ENCODE measurements at regions not wholly inside any gene's neighbourhood (a gene's known extent, or its start where the extent isn't known, plus 50 kb on each side); places are given as distances from the start of the nearest gene placed in this dataset.

DNA sequence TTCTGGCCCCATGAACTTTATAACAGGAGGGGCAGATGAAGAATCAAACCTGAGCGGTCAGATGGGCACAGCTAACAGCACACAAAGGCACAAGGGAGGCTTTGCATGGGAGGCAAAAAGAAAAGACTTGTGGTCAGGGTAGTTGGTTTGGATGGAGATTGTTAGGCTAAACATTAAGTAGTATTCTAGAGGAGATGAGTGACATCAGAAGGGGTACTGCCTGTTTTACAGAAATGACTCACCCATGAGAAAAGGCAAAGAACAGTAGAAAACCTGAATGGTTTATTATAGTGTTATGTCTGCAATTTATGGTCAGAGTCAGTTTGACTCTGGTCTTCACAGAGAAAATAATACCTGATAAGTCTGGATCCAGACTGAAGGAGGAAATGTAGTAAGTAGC lies 129.8 kb upstream of the KIRREL3 start:
- no peak for DNase-seq (ENCODE audit: low spot score)

DNA sequence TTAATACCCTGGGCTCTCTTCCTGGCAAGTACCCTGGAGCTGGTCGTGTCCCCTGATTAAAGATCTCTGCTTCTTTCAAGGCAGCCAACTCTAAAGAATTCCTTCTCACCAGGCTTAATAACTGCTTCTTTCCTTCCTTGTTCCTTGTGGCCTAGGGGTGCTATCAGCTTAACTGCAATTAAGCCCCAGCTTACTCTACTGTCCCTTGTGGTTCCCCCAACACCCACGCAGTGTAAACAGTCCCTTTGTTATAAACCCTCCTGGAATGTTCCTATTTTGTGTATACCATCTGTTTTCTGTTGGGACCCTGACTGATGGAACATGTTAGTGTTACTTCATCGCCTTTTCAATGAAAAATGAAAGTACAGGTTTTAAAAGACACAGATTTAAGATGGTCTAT lies 126.4 kb upstream of the KIRREL3 start:
- no peak for DNase-seq (ENCODE audit: low spot score)

- DNase-seq (ENCODE audit: low spot score): no peak
These were observed 118.8 kb upstream of the KIRREL3 start for GRCh38 chr11:127119356-127119755.

DNA sequence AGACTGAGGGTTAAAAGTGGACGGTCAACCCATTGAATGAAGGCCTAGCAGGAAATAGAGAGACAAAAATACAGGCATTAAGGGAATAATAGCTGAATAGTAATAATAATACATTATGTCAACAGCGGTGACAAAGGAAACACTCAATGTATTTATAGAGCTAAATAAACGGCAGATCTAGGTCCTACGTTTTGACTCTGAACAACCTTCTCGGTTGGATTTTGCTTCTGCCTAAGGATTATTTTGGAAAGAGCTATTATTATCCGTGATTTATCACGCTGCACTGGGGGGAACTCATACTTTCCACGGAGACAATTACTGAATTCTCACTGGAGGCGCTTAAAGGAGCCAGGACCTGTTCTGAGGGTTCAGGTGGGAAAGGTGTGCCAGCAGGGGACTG lies 118.2 kb upstream of the KIRREL3 start:
- DNase-seq (ENCODE audit: low spot score): no peak

DNA sequence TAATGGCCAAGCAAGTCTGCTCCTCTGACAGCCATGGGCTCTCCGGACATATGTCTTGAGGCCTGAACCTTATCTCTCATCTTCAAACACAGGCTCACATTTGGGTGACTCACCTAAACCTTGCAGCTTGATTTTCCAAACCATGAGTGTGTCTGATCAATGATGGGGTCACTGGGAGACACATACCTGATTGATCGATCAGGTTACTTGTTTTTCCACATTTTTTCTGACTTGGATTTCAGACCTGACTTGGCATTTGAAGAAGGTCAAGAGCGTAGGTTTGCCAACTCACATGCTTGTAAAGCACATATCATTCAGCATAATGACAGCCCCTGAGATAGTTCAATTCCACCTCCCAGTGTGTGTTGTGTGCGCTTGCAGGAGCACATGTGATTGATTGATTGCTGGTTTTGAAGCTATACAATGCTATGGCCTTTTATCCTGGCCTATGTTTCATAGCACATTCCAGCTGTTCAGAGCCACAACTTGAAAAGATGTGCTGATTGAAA lies 116.7 kb upstream of the KIRREL3 start:
- DNase-seq (ENCODE audit: low spot score): no peak

DNA sequence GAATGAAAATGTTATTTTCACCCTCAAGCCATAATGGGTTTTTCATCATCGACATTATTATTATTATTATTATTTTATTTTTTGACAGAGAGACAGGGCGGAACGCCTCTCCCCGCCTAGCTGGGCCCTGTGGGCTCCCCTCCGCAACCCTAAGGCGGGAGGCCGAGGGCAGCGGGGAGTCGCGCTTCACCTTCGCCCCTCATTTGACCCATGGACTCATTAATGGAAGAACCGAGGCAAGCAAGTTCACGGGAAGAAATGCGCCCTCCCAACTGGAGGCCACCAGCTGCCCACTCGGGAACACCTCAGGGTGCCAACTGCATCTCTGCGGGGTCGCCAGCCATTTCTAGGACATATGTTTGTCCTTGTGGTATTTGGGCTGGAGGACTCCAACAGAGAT lies 115.3 kb upstream of the KIRREL3 start:
- DNase-seq (ENCODE audit: low spot score): no peak

- no peak for DNase-seq (ENCODE audit: low spot score)
These were observed 113.5 kb upstream of the KIRREL3 start for GRCh38 chr11:127114035-127114434.

DNA sequence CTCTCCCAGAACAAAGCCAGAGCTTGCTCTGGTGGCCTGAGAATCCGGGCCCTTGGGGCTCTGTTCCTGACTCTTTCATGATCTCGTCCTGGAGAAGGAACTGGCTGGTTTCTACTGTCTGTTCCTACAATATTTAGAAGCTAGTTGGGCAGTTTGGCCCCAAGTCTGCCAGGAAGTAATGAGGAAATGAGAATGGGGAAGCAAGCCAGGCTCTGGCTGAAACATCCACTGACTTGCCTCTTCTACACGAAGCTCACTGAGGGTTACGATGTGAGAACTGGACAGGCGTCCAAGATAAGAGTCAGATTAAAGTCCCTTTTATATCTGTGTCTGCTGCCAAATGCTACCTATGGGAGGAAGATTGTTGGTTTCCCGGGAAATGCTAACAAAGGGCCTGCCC lies 110.0 kb upstream of the KIRREL3 start:
- DNase-seq (ENCODE audit: low spot score): no peak

GRCh38 chr11:127109796-127110480 lies 109.4 kb upstream of the KIRREL3 start:
- no peak for DNase-seq (ENCODE audit: low spot score)

DNA sequence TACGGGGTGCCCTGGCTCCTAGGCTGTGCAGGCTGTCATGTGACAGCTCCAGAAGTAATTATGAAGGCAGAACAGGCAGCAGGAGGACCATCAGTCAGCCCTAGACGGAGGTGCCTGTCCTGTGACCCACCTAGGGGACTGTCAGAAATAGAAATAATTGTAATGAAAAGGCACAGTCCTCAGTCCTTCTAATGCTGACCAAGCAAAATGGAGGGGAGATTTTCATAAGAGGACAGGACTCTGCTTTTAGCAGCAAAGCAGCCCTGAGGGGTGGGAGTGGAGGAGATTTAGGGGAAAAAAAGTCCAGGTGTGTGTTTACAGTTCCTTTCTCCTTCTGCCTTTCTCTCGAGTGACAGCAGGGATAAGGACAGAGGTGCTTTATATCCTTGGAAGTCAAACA lies 108.3 kb upstream of the KIRREL3 start:
- no peak for DNase-seq (ENCODE audit: low spot score)

DNA sequence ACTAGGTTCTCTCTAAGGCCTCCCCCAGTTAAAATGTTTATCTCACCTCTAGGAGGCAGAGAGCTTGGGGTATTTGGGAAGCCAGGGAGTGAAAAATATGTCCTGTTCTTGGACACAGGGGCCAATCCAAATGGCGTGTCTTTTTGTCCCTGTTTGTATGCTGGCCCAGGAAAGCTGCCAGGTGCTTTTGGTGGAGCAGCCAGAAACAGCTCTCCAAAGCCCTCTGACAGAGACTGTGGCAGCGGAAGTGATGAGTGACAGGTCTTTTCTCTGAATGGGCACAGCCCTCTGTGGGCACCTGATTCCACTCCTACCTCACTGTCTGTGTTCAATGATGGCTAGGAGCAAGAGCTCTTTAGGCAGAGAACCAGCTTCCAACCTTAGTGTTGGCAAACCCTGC lies 106.4 kb upstream of the KIRREL3 start:
- DNase-seq (ENCODE audit: low spot score): no peak

DNA sequence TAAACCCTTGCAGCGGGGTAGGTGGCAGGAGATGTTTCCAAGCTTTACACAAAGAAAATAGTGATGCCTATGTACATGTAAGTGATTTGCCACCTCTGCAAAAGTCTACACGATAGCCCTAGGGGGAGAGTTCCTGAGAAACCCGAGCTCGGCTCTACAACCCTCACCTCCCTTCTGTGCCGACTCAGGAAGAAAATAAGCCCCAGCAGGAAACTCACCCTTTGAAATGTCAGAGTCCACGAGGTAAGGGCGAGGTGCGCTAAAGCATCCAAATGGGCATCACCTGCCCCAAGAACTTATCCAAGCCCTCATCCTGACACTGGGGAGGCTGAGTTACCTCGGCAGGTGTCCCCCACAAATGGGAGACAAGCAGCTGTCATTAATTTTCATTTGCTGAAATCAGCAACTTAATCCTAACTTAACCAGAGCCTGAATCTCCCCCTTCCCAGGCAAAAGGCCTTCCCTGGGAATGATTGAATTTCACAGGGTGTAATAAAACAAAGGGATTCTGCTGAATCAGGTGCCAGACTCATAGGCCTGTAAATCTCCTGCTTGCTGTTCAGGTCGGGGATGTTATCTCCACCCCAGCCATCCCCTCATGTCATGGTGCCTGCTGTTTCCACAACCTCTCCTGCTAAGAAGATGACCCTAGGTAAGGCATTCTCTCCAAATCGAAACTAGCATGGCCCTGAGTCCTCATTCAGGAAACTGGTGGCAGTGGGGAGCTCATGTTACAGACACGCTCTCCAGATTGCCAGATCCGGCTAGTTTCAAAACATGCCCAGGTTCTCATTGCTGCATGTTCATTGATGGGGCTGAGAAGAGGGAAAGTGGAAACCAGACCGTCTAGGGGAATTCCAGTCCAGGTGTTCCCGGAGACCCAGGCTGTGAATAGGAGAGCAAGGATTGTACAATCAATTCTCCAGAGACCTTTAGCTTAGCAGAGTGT lies 105.3 kb upstream of the KIRREL3 start:
- no peak for DNase-seq (ENCODE audit: low spot score)

GRCh38 chr11:127103586-127104388 lies 103.2 kb upstream of the KIRREL3 start:
- no peak for DNase-seq (ENCODE audit: low spot score)

GRCh38 chr11:127098684-127099083 lies 98.1 kb upstream of the KIRREL3 start:
- no peak for DNase-seq (ENCODE audit: low spot score)

GRCh38 chr11:127080735-127081134 lies 80.2 kb upstream of the KIRREL3 start:
- DNase-seq (ENCODE audit: low spot score): no peak

GRCh38 chr11:127075758-127076157 lies 75.2 kb upstream of the KIRREL3 start:
- DNase-seq (ENCODE audit: low spot score): no peak

DNA sequence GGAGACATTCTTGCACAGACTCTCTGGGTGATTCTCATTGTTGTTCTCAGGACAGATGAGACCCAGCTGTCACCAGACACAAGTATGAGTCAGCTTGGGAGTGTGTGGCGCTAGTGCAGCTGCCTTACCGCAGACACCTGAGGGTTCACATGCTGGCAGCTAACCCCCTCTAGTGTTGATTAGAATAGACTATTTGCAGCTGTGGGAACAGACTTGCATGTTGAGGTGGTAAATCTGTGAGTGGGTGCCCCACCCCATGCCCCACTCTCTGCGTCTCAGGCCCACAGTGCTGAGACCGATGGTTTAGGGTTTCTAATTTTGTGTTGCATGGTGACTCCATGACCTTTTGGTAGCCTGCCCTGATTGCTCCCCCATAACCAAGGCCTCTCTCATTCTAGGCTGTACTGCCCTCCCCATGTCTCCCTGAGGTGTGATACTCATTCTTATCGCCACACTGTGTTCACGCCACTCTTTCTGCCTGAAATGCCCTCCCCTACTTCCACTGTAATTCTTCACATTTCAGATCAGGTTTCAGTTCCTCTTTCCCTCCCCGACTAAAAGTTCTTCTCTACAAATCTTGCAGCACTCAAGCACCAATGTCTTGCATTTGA lies 73.7 kb upstream of the KIRREL3 start:
- peak; percentile 33 for DNase-seq (ENCODE audit: low spot score)

- no peak for DNase-seq (ENCODE audit: low spot score)
These were observed 73.1 kb upstream of the KIRREL3 start for GRCh38 chr11:127073621-127074020.

- DNase-seq (ENCODE audit: low spot score): no peak
These were observed 71.0 kb upstream of the KIRREL3 start for GRCh38 chr11:127071606-127072005.

DNA sequence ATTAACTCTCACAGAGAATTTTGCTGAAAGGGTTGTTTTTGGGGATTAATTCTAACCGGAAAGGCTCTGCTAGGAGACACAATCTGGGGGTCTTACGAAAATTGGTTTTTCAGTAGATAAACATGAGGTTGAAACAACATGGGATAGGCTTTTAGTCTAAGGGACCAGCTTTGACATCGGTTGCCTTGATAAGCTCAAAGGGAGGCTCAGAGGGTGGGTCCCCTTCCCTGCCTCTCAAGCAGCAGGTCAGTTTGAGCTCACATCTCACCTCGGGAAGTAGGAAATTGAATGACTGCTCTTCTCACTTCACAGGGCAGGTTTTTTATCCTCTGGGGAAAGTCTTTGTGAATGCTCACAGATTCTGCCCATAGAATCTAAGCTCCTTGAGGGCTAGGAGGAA lies 70.2 kb upstream of the KIRREL3 start:
- DNase-seq (ENCODE audit: low spot score): no peak

- no peak for DNase-seq (ENCODE audit: low spot score)
These were observed 66.0 kb upstream of the KIRREL3 start for GRCh38 chr11:127066401-127067090.

Data from RKO (cell line).